Neural cell (in vitro differentiated cells): ENCODE measurements at regions not wholly inside any gene's neighbourhood (a gene's known extent, or its start where the extent isn't known, plus 50 kb on each side); places are given as distances from the start of the nearest gene placed in this dataset.

Experiments used
- H2AFZ ChIP-seq: fragments of 200-600, 300-800 bp; sonication (generic), shearing (Covaris generic); 2 replicates; pipeline ENCODE4 v1.6.0; 2014; ENCODE audit warnings: low read depth, mild to moderate bottlenecking, antibody characterized with exemption, low read length, moderate library complexity
- H3F3A ChIP-seq: fragments of 200-600 bp; shearing (Covaris generic); 2 replicates; pipeline ENCODE4 v1.6.1; 2016; ENCODE audit warnings: mild to moderate bottlenecking, moderate library complexity, mixed read lengths, antibody characterized with exemption, low read length; ENCODE audit not compliant: insufficient read depth, poor library complexity, severe bottlenecking
- H3K27ac ChIP-seq: fragments of 200-600, 300-800 bp; sonication (generic), shearing (Covaris generic); 2 replicates; pipeline ENCODE4 v1.5.1; 2014; ENCODE audit warnings: mild to moderate bottlenecking, low read length, moderate library complexity
- H3K27me3 ChIP-seq: fragments of 300-800, 200-600 bp; sonication (generic), shearing (Covaris generic); 2 replicates; pipeline ENCODE4 v1.6.0; 2014; ENCODE audit warnings: mild to moderate bottlenecking, low read depth, low read length, moderate library complexity; ENCODE audit not compliant: insufficient read depth
- H3K36me3 ChIP-seq: fragments of 300-800, 200-600 bp; sonication (generic), shearing (Covaris generic); 2 replicates; pipeline ENCODE4 v1.5.1; 2014; ENCODE audit warnings: mild to moderate bottlenecking, antibody characterized with exemption, low read length, moderate library complexity; ENCODE audit not compliant: insufficient read depth
- H3K4me2 ChIP-seq: fragments of 300-800, 200-600 bp; sonication (generic), shearing (Covaris generic); 2 replicates; pipeline ENCODE4 v1.6.0; 2014; ENCODE audit warnings: mild to moderate bottlenecking, low read length
- H3K4me3 ChIP-seq: fragments of 300-800, 200-600 bp; sonication (generic), shearing (Covaris generic); 2 replicates; pipeline ENCODE4 v1.5.1; 2014; ENCODE audit warnings: mild to moderate bottlenecking, low read length, moderate library complexity
- H3K79me2 ChIP-seq: fragments of 200-600 bp; shearing (Covaris generic); replicated peaks from 2 replicates; pipeline ENCODE4 v1.6.0; 2014; ENCODE audit warnings: mild to moderate bottlenecking, low read length, moderate library complexity; ENCODE audit not compliant: insufficient read depth
- H3K9ac ChIP-seq: fragments of 300-800, 200-600 bp; sonication (generic), shearing (Covaris generic); 2 replicates; pipeline ENCODE4 v1.6.1; 2016; ENCODE audit warnings: mild to moderate bottlenecking, low read length, mixed read lengths
- H3K9me2 ChIP-seq: fragments of 200-600 bp; shearing (Covaris generic); 2 replicates; pipeline ENCODE4 v1.6.1; 2016; ENCODE audit warnings: mild to moderate bottlenecking, low read length, mixed read lengths; ENCODE audit not compliant: insufficient read depth
- H3K9me3 ChIP-seq: fragments of 200-600, 300-800 bp; sonication (generic), shearing (Covaris generic); 2 replicates; pipeline ENCODE4 v1.6.1; 2016; ENCODE audit warnings: mild to moderate bottlenecking, mixed run types, low read length, moderate library complexity, mixed read lengths
- H4K20me1 ChIP-seq: fragments of 200-600 bp; shearing (Covaris generic); 2 replicates; pipeline ENCODE4 v1.6.1; 2016; ENCODE audit warnings: mild to moderate bottlenecking, mixed run types; ENCODE audit not compliant: insufficient read depth
- EP300 ChIP-seq: fragments of 450-650 bp; conservative IDR thresholded peaks from 2 replicates; pipeline ENCODE4 v1.6.1; 2014; ENCODE audit warnings: antibody characterized with exemption, mild to moderate bottlenecking, moderate library complexity; ENCODE audit not compliant: poor library complexity, severe bottlenecking
- EZH2 ChIP-seq: fragments of 200-600, 300-800 bp; shearing (Covaris generic), sonication (generic); IDR thresholded peaks from 2 replicates; pipeline ENCODE4 v1.6.1; 2014; ENCODE audit warnings: antibody characterized with exemption, low read length, borderline replicate concordance, mild to moderate bottlenecking; ENCODE audit not compliant: insufficient read depth, poor library complexity, severe bottlenecking
- MXI1 ChIP-seq: fragments of 450-650 bp; conservative IDR thresholded peaks from 2 replicates; pipeline ENCODE4 v1.6.1; 2014; ENCODE audit warnings: antibody characterized with exemption, mild to moderate bottlenecking; ENCODE audit not compliant: poor library complexity, severe bottlenecking
- POLR2AphosphoS5 ChIP-seq: IDR thresholded peaks from 2 replicates; pipeline ENCODE4 v1.6.1; 2012
- RAD21 ChIP-seq: fragments of 450-650 bp; conservative IDR thresholded peaks from 2 replicates; pipeline ENCODE4 v1.6.1; 2014; ENCODE audit warnings: antibody characterized with exemption, mild to moderate bottlenecking, moderate library complexity
- SMC3 ChIP-seq: fragments of 450-650 bp; conservative IDR thresholded peaks from 2 replicates; pipeline ENCODE4 v1.6.1; 2014; ENCODE audit warnings: antibody characterized with exemption, mild to moderate bottlenecking, moderate library complexity; ENCODE audit not compliant: poor library complexity
- TAF1 ChIP-seq: IDR thresholded peaks from 2 replicates; pipeline ENCODE4 v1.6.1; 2012; ENCODE audit warnings: low read depth
- TF ChIP-seq, protein P1 (sequence below): IDR thresholded peaks from 2 replicates; pipeline ENCODE4 v1.6.1; 2012; ENCODE audit warnings: borderline replicate concordance
- TF ChIP-seq, protein P2 (sequence below): fragments of 450-650 bp; IDR thresholded peaks from 2 replicates; pipeline ENCODE4 v1.5.1; 2014; ENCODE audit warnings: antibody characterized with exemption, mild to moderate bottlenecking, moderate library complexity; ENCODE audit not compliant: poor library complexity, severe bottlenecking

DNA sequence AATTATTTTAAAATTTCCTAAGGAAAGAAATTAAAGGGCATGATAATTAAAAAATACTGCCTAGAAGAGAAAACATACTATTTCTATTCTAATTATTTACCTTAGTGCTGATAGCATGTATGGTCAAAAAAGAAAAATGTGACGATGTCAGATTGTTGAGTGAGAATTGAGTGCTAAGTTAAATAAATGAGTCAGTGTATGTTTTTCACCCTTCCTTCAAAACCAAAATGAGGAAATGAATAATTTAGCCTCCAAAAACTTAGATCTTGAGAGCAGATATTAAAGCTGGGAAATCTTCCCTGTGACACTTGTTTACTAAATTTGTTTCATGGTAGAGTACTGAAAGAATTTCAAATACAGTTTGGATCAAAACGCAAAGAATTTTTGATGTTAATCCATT is 58.6 kb upstream of the NYAP2 start:
- H3K9me3 ChIP-seq, result no peaks in the 10 kb centered on the region
- H3K36me3 ChIP-seq, result no peaks in the 10 kb centered on the region
- H3K79me2 ChIP-seq, result no peaks in the 10 kb centered on the region
- H3K9ac ChIP-seq, result no peak overlapping the region
- H4K20me1 ChIP-seq, result no peaks in the 10 kb centered on the region
- no peak overlapping the region for H2AFZ ChIP-seq
- no peak overlapping the region for H3K27ac ChIP-seq
- TF ChIP-seq, protein P1, sequence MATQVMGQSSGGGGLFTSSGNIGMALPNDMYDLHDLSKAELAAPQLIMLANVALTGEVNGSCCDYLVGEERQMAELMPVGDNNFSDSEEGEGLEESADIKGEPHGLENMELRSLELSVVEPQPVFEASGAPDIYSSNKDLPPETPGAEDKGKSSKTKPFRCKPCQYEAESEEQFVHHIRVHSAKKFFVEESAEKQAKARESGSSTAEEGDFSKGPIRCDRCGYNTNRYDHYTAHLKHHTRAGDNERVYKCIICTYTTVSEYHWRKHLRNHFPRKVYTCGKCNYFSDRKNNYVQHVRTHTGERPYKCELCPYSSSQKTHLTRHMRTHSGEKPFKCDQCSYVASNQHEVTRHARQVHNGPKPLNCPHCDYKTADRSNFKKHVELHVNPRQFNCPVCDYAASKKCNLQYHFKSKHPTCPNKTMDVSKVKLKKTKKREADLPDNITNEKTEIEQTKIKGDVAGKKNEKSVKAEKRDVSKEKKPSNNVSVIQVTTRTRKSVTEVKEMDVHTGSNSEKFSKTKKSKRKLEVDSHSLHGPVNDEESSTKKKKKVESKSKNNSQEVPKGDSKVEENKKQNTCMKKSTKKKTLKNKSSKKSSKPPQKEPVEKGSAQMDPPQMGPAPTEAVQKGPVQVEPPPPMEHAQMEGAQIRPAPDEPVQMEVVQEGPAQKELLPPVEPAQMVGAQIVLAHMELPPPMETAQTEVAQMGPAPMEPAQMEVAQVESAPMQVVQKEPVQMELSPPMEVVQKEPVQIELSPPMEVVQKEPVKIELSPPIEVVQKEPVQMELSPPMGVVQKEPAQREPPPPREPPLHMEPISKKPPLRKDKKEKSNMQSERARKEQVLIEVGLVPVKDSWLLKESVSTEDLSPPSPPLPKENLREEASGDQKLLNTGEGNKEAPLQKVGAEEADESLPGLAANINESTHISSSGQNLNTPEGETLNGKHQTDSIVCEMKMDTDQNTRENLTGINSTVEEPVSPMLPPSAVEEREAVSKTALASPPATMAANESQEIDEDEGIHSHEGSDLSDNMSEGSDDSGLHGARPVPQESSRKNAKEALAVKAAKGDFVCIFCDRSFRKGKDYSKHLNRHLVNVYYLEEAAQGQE, result no peak
- no peak for TF ChIP-seq EP300
- TF ChIP-seq MXI1, result no peak
- no peak for TF ChIP-seq POLR2AphosphoS5
- TF ChIP-seq, protein P2, sequence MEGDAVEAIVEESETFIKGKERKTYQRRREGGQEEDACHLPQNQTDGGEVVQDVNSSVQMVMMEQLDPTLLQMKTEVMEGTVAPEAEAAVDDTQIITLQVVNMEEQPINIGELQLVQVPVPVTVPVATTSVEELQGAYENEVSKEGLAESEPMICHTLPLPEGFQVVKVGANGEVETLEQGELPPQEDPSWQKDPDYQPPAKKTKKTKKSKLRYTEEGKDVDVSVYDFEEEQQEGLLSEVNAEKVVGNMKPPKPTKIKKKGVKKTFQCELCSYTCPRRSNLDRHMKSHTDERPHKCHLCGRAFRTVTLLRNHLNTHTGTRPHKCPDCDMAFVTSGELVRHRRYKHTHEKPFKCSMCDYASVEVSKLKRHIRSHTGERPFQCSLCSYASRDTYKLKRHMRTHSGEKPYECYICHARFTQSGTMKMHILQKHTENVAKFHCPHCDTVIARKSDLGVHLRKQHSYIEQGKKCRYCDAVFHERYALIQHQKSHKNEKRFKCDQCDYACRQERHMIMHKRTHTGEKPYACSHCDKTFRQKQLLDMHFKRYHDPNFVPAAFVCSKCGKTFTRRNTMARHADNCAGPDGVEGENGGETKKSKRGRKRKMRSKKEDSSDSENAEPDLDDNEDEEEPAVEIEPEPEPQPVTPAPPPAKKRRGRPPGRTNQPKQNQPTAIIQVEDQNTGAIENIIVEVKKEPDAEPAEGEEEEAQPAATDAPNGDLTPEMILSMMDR, result no peak
- TF ChIP-seq EZH2, result no peak
- TF ChIP-seq SMC3, result no peak
- no peak for TF ChIP-seq RAD21
- TF ChIP-seq TAF1, result no peak
- H3K27me3 ChIP-seq, result no peaks in the 10 kb centered on the region
- H3K4me3 ChIP-seq, result no peak overlapping the region
- no peaks in the 10 kb centered on the region for H3F3A ChIP-seq
- H3K4me2 ChIP-seq, result no peak overlapping the region
- no peaks in the 10 kb centered on the region for H3K9me2 ChIP-seq

DNA sequence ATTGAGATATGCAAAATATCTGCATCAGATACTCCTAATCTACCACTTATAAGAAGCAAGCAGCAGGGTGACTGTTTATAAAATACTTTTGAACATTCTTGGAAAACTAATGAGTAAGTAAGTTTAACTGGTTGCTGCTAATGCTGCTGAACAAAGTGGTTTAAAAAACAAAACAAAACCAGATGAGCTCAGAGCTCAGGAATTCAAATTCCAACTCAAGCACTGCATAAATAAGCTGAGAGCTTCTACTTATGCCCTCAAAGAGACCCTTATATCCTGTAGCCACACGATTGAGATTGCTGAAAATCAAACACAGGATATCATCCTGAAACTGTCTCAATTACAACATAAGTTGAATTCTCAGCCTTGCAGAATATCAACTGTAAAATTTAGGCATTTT is 62.3 kb upstream of the NYAP2 start:
- Histone ChIP-seq H3K9ac (no peak overlapping the region), H3K36me3 (no peaks in the 10 kb centered on the region), H3K4me2 (no peak overlapping the region), H4K20me1 (no peaks in the 10 kb centered on the region), H2AFZ (no peak overlapping the region), H3K4me3 (no peak overlapping the region), H3K9me2 (no peaks in the 10 kb centered on the region), H3K79me2 (no peaks in the 10 kb centered on the region), H3F3A (no peaks in the 10 kb centered on the region), H3K9me3 (no peaks in the 10 kb centered on the region), H3K27me3 (no peaks in the 10 kb centered on the region), H3K27ac (no peak overlapping the region)
- TF ChIP-seq, protein P2, result no peak
